HCT116 (cell line): ENCODE measurements at regions not wholly inside any gene's neighbourhood (a gene's known extent, or its start where the extent isn't known, plus 50 kb on each side); places are given as distances from the start of the nearest gene placed in this dataset.

Experiments used
- ATAC-seq: fragments of 200-7000 bp; cut with Tn5 transposase; 2 replicates; pipeline ENCODE4 v1.9.1; 2020; ENCODE audit warnings: mild to moderate bottlenecking, moderate library complexity
- BruUV-seq: library from RNA; stranded (reverse); fragments of 400-500 nt; replicated peaks from 2 replicates; lab custom pipeline; 2021; lab: Mats Ljungman, UMichigan
- CTCF ChIA-PET: fragments of 300-600 bp; sonication (Branson Sonifier 250); formaldehyde crosslinking; loops from one replicate; lab custom pipeline; 2021; ENCODE audit warnings: antibody characterized with exemption; lab: Charles Lee
- POLR2A ChIA-PET: fragments of 300-600, 350-600 bp; sonication (Branson Sonifier 250); formaldehyde crosslinking; loops from one replicate; lab custom pipeline; 2021; ENCODE audit warnings: antibody characterized with exemption; lab: Charles Lee
- RAD21 ChIA-PET, 2 experiments: fragments of 300-600 bp; sonication (Branson Sonifier 250); formaldehyde crosslinking; loops; one replicate each; lab custom pipeline; 2023; ENCODE audit warnings: low total read pairs in 2 of 2; ENCODE audit not compliant: uncharacterized antibody in 2 of 2, unreplicated experiment in 2 of 2, low non-redundant PET in 1 of 2; lab: Charles Lee
- DNase-seq: peaks from one replicate; pipeline ENCODE4 v3.0.0-alpha.2; 2010; ENCODE audit warnings: low read depth, low spot score
- H2AFZ ChIP-seq: fragments of 200-600 bp; shearing (Covaris generic), sonication (generic); 2 replicates; pipeline ENCODE4 v1.6.1; 2017; ENCODE audit warnings: low read depth, mixed run types, mixed read lengths, antibody characterized with exemption, low read length; ENCODE audit not compliant: poor library complexity, severe bottlenecking
- H3K27ac ChIP-seq: 2 replicates; pipeline ENCODE4 v1.5.1; 2012; ENCODE audit warnings: low read depth, low read length
- H3K27me3 ChIP-seq: fragments of 200-600 bp; sonication (generic); 2 replicates; pipeline ENCODE4 v1.6.1; 2016; ENCODE audit warnings: mixed run types, low read length, mixed read lengths; ENCODE audit not compliant: insufficient read depth
- H3K36me3 ChIP-seq, 2 experiments: fragments of 200-500 bp in 1 of 2; fragments of 200-600 bp in 1 of 2; sonication (Bioruptor generic) in 1 of 2; sonication (generic) in 1 of 2; 2 replicates each; pipeline versions ENCODE4 v1.5.1 to v1.6.1; 2014 to 2016; ENCODE audit warnings: low read length in 2 of 2, inconsistent platforms in 1 of 2, mixed read lengths in 1 of 2, mixed run types in 1 of 2; ENCODE audit not compliant: insufficient read depth in 2 of 2, control insufficient read depth in 1 of 2
- H3K4me1 ChIP-seq, 2 experiments: fragments of 200-600 bp in 1 of 2; sonication (generic) in 1 of 2; 2 replicates each; pipeline versions ENCODE4 v1.5.1 to v1.6.1; 2012 to 2017; ENCODE audit warnings: low read length in 2 of 2, inconsistent platforms in 1 of 2, mild to moderate bottlenecking in 1 of 2, mixed read lengths in 1 of 2, mixed run types in 1 of 2, moderate library complexity in 1 of 2; ENCODE audit not compliant: insufficient read depth in 2 of 2, control insufficient read depth in 1 of 2
- H3K4me2 ChIP-seq: fragments of 200-600 bp; sonication (generic); 2 replicates; pipeline ENCODE4 v1.6.1; 2017; ENCODE audit warnings: mixed run types, low read length, mixed read lengths
- H3K4me3 ChIP-seq, 2 experiments: fragments of 200-600 bp in 1 of 2; sonication (generic) in 1 of 2; replicated peaks in 1 of 2; 2 replicates each; pipeline ENCODE4 v1.5.1; 2011 to 2016; ENCODE audit warnings: low read length in 2 of 2, control low read depth in 1 of 2, low read depth in 1 of 2, mild to moderate bottlenecking in 1 of 2, mixed read lengths in 1 of 2, mixed run types in 1 of 2
- H3K79me2 ChIP-seq: fragments of 200-600 bp; sonication (generic); 2 replicates; pipeline ENCODE4 v1.6.1; 2017; ENCODE audit warnings: mild to moderate bottlenecking, mixed run types, low read length, moderate library complexity, mixed read lengths; ENCODE audit not compliant: insufficient read depth
- H3K9ac ChIP-seq: fragments of 200-600 bp; sonication (generic); 2 replicates; pipeline ENCODE4 v1.6.1; 2016; ENCODE audit warnings: low read length, mixed read lengths
- H3K9me2 ChIP-seq: fragments of 200-600 bp; sonication (generic), shearing (Covaris generic); 2 replicates; pipeline ENCODE4 v1.6.1; 2017; ENCODE audit warnings: mixed run types, mild to moderate bottlenecking, moderate library complexity; ENCODE audit not compliant: insufficient read depth
- H3K9me3 ChIP-seq, 2 experiments: fragments of 200-500 bp in 1 of 2; fragments of 200-600 bp in 1 of 2; sonication (Bioruptor generic) in 1 of 2; sonication (generic) in 1 of 2; 2 replicates each; pipeline ENCODE4 v1.6.1; 2014 to 2017; ENCODE audit warnings: low read length in 2 of 2, mixed read lengths in 2 of 2, inconsistent platforms in 1 of 2, low read depth in 1 of 2, mild to moderate bottlenecking in 1 of 2, mixed run types in 1 of 2, moderate library complexity in 1 of 2; ENCODE audit not compliant: control insufficient read depth in 1 of 2, insufficient read depth in 1 of 2
- H4K20me1 ChIP-seq: fragments of 200-600 bp; sonication (generic), shearing (Covaris generic); 2 replicates; pipeline ENCODE4 v1.6.1; 2017; ENCODE audit warnings: mixed run types, mild to moderate bottlenecking, moderate library complexity; ENCODE audit not compliant: insufficient read depth
- CBX3 ChIP-seq: IDR thresholded peaks from 2 replicates; pipeline ENCODE4 v1.6.1; 2012; ENCODE audit warnings: low read depth
- CEBPB ChIP-seq: IDR thresholded peaks from 2 replicates; pipeline ENCODE4 v1.6.1; 2012; ENCODE audit warnings: low read depth
- EGR1 ChIP-seq: IDR thresholded peaks from 2 replicates; pipeline ENCODE4 v1.6.1; 2012; ENCODE audit warnings: low read depth
- ELF1 ChIP-seq: IDR thresholded peaks from 2 replicates; pipeline ENCODE4 v1.6.1; 2012; ENCODE audit warnings: low read depth, borderline replicate concordance
- EZH2 ChIP-seq: fragments of 200-600 bp; sonication (generic); IDR thresholded peaks from 2 replicates; pipeline ENCODE4 v1.6.1; 2017; ENCODE audit warnings: antibody characterized with exemption, mixed run types
- POLR2A ChIP-seq: IDR thresholded peaks from 2 replicates; pipeline ENCODE4 v1.7.0; 2011; ENCODE audit warnings: borderline replicate concordance; ENCODE audit not compliant: insufficient read depth, insufficient read length; ENCODE audit errors: extremely low read depth
- SRF ChIP-seq: IDR thresholded peaks from 2 replicates; pipeline ENCODE4 v1.6.1; 2012; ENCODE audit warnings: low read depth
- YY1 ChIP-seq: IDR thresholded peaks from 2 replicates; pipeline ENCODE4 v1.6.1; 2011; ENCODE audit warnings: low read length, low read depth, moderate library complexity, mild to moderate bottlenecking; ENCODE audit not compliant: insufficient replicate concordance; ENCODE audit errors: extremely low read depth
- ZFX ChIP-seq: fragments of 450-650 bp; IDR thresholded peaks from 2 replicates; pipeline ENCODE4 v1.6.1; 2017
- intact Hi-C: fragments of 100-400 bp; cut with micrococcal nuclease; formaldehyde crosslinking; loops from 2 replicates; pipeline ENCODE4 v1.10.0; 2022
- TF ChIP-seq, protein P1 (sequence below): IDR thresholded peaks from 2 replicates; pipeline ENCODE4 v1.6.1; 2012; ENCODE audit warnings: low read depth
- TF ChIP-seq, protein P2 (sequence below): IDR thresholded peaks from 2 replicates; pipeline ENCODE4 v1.6.1; 2011; ENCODE audit warnings: mild to moderate bottlenecking, low read length, moderate library complexity; ENCODE audit not compliant: insufficient replicate concordance; ENCODE audit errors: extremely low read depth

DNA sequence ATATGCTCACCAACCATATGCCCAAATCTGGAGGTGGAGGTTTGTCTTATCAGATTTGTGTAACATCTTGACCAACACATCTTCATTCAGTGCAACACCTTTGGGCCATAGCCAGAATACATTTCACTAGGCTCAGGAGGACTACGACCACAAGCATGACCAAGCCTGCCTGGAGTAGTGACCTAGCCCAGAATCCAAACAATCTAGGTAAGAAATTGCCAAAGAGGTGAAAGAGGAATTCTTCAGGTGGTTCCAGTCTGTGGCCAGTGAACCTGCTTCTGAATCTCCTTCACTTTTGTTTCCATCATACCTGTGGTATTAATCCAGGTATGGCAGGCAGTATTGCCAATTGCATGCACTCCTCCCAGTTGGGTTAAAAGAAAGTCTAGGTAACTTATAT lies 112.8 kb upstream of the RAB18 start (continued):
- TF ChIP-seq POLR2A (no peak), ELF1 (no peak), SRF (no peak)

DNA sequence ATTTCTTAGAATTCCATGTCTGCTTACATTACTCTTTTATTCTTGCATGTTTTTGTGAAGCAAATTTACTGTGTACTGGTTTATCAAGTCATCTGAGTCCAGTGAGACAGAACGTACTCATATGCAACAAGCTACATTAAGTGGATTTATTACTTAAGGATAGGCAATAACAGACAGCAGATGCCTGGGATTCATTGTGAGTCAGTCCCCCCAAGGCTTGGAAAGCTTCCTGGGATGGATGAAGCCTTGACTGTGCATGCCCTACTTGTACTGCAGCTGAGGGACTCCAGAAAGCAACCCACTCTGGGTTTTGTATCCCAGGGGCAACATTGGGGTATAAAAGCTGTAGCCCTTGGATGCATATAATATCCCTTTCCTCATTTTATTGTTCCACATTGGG lies 113.4 kb upstream of the RAB18 start:
- RAD21 ChIA-PET, result interaction anchor here in 1 of 2 experiments (0.5 kb wide), 1 partner anchor 49 kb away, joined by 3 read pairs; no protein-coding TSS in a partner anchor
- no peaks in the 10 kb centered on the region for H4K20me1 ChIP-seq
- 0 out of 2 replicates have a peak, but pooled peaks cover under 1% of the 10 kb centered on the region for H3K9me2 ChIP-seq
- no peak overlapping the region for H3K4me3 ChIP-seq
- H3K36me3 ChIP-seq, result no peaks in the 10 kb centered on the region
- no peaks in the 10 kb centered on the region for H3K27me3 ChIP-seq
- no peak overlapping the region for H3K9ac ChIP-seq
- no peaks in the 10 kb centered on the region for H3K9me3 ChIP-seq
- CTCF ChIA-PET, result no interaction called here
- DNase-seq (no peak), ATAC-seq (no peak)
- H3K4me1 ChIP-seq, result no peaks in the 10 kb centered on the region
- H3K79me2 ChIP-seq, result no peaks in the 10 kb centered on the region
- TF ChIP-seq CBX3, result no peak
- TF ChIP-seq ZFX, result no peak
- TF ChIP-seq CEBPB, result no peak
- TF ChIP-seq EZH2, result no peak
- no peak for TF ChIP-seq EGR1
- TF ChIP-seq YY1, result no peak
- no peak for TF ChIP-seq ELF1
- TF ChIP-seq, protein P1, sequence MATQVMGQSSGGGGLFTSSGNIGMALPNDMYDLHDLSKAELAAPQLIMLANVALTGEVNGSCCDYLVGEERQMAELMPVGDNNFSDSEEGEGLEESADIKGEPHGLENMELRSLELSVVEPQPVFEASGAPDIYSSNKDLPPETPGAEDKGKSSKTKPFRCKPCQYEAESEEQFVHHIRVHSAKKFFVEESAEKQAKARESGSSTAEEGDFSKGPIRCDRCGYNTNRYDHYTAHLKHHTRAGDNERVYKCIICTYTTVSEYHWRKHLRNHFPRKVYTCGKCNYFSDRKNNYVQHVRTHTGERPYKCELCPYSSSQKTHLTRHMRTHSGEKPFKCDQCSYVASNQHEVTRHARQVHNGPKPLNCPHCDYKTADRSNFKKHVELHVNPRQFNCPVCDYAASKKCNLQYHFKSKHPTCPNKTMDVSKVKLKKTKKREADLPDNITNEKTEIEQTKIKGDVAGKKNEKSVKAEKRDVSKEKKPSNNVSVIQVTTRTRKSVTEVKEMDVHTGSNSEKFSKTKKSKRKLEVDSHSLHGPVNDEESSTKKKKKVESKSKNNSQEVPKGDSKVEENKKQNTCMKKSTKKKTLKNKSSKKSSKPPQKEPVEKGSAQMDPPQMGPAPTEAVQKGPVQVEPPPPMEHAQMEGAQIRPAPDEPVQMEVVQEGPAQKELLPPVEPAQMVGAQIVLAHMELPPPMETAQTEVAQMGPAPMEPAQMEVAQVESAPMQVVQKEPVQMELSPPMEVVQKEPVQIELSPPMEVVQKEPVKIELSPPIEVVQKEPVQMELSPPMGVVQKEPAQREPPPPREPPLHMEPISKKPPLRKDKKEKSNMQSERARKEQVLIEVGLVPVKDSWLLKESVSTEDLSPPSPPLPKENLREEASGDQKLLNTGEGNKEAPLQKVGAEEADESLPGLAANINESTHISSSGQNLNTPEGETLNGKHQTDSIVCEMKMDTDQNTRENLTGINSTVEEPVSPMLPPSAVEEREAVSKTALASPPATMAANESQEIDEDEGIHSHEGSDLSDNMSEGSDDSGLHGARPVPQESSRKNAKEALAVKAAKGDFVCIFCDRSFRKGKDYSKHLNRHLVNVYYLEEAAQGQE, result no peak
- TF ChIP-seq, protein P2, sequence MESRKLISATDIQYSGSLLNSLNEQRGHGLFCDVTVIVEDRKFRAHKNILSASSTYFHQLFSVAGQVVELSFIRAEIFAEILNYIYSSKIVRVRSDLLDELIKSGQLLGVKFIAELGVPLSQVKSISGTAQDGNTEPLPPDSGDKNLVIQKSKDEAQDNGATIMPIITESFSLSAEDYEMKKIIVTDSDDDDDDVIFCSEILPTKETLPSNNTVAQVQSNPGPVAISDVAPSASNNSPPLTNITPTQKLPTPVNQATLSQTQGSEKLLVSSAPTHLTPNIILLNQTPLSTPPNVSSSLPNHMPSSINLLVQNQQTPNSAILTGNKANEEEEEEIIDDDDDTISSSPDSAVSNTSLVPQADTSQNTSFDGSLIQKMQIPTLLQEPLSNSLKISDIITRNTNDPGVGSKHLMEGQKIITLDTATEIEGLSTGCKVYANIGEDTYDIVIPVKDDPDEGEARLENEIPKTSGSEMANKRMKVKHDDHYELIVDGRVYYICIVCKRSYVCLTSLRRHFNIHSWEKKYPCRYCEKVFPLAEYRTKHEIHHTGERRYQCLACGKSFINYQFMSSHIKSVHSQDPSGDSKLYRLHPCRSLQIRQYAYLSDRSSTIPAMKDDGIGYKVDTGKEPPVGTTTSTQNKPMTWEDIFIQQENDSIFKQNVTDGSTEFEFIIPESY, result no peak
- no peak overlapping the region for H2AFZ ChIP-seq
- no peak overlapping the region for H3K4me2 ChIP-seq
- intact Hi-C loops, result no loop called here
- H3K27ac ChIP-seq, result no peak overlapping the region
- BruUV-seq, result no TSS peak
- POLR2A ChIA-PET, result interaction anchor here (0.6 kb wide), 1 partner anchor 11 kb away, joined by 3 read pairs; no protein-coding TSS in a partner anchor
